A549 (cell line): ENCODE measurements at regions not wholly inside any gene's neighbourhood (a gene's known extent, or its start where the extent isn't known, plus 50 kb on each side); places are given as distances from the start of the nearest gene placed in this dataset.

Experiments
- ATAC-seq, 2 experiments: fragments of 200-7000 bp in 1 of 2; fragments of >200 bp in 1 of 2; cut with Nextera tagmentation in 1 of 2; cut with Tn5 transposase in 1 of 2; 3 replicates each; pipeline versions ENCODE4 v1.8.0 to v1.9.1; 2018 to 2020; ENCODE audit warnings: mild to moderate bottlenecking in 1 of 2, moderate library complexity in 1 of 2
- CTCF ChIA-PET: fragments of 300-600 bp; sonication (Branson Sonifier 250); formaldehyde crosslinking; extraction: SDS; loops from one replicate; lab custom pipeline; 2021; ENCODE audit warnings: antibody characterized with exemption, inconsistent platforms; lab: Yijun Ruan, JAX
- POLR2A ChIA-PET: fragments of 350-600 bp; formaldehyde crosslinking; extraction: SDS; loops from one replicate; lab custom pipeline; 2021; ENCODE audit warnings: antibody characterized with exemption, inconsistent platforms; lab: Yijun Ruan, JAX
- DNase-seq, 2 experiments: peaks; one replicate each; pipeline versions ENCODE4 v3.0.0 to v3.0.0-alpha.2; 2011 to 2016; ENCODE audit warnings: low read depth in 1 of 2, low spot score in 1 of 2
- FAIRE-seq: peaks from 2 replicates; lab custom pipeline; 2011; peaks lifted over from hg19 to GRCh38; lab: Jason Lieb, UNC
- H3K27ac ChIP-seq, 2 experiments: fragments of >200 bp; sonication (Bioruptor Twin); formaldehyde crosslinking; 3 replicates each; pipeline ENCODE4 v1.5.1; 2016 to 2017
- H3K4me1 ChIP-seq: fragments of >200 bp; sonication (Bioruptor Twin); formaldehyde crosslinking; 3 replicates; pipeline ENCODE4 v1.6.1; 2016
- H3K4me2 ChIP-seq: fragments of >200 bp; sonication (Bioruptor Twin); formaldehyde crosslinking; 3 replicates; pipeline ENCODE4 v1.6.1; 2016
- H3K4me3 ChIP-seq: fragments of >200 bp; sonication (Bioruptor Twin); formaldehyde crosslinking; 3 replicates; pipeline ENCODE4 v1.5.1; 2016
- H3K9me3 ChIP-seq: fragments of >200 bp; sonication (Bioruptor Twin); formaldehyde crosslinking; 3 replicates; pipeline ENCODE4 v1.6.1; 2016
- BHLHE40 ChIP-seq: IDR thresholded peaks from 2 replicates; pipeline ENCODE4 v1.6.1; 2012; ENCODE audit warnings: low read depth, low read length, inconsistent platforms
- CBX2 ChIP-seq: fragments of 200-600 bp; sonication (generic); IDR thresholded peaks from 2 replicates; pipeline ENCODE4 v1.6.1; 2016; ENCODE audit warnings: low read depth, mild to moderate bottlenecking, borderline replicate concordance
- CBX8 ChIP-seq: fragments of 200-600 bp; sonication (generic); IDR thresholded peaks from 2 replicates; pipeline ENCODE4 v1.6.1; 2016
- CEBPB ChIP-seq, 2 experiments: fragments of >200 bp in 1 of 2; sonication (Bioruptor Twin) in 1 of 2; formaldehyde crosslinking in 1 of 2; IDR thresholded peaks; 2 replicates each; pipeline ENCODE4 v1.6.1; 2012 to 2016
- CHD4 ChIP-seq: fragments of 200-600 bp; sonication (generic); IDR thresholded peaks from 2 replicates; pipeline ENCODE4 v1.6.1; 2016; ENCODE audit warnings: antibody characterized with exemption, mild to moderate bottlenecking, borderline replicate concordance
- FOSB ChIP-seq: fragments of 250-450 bp; sonication (Bioruptor Pico); IDR thresholded peaks from 2 replicates; pipeline ENCODE4 v1.5.0; 2020; ENCODE audit warnings: mild to moderate bottlenecking, moderate library complexity
- HEYL ChIP-seq: fragments of 250-450 bp; sonication (Bioruptor Pico); IDR thresholded peaks from 2 replicates; pipeline ENCODE4 v1.8.0; 2021; ENCODE audit warnings: mild to moderate bottlenecking, moderate library complexity
- HOXB5 ChIP-seq: fragments of 250-450 bp; sonication (Bioruptor Pico); IDR thresholded peaks from 2 replicates; pipeline ENCODE4 v1.5.0; 2020; ENCODE audit warnings: mild to moderate bottlenecking, moderate library complexity
- KDM5A ChIP-seq: fragments of 200-600 bp; sonication (generic); IDR thresholded peaks from 2 replicates; pipeline ENCODE4 v1.6.1; 2016; ENCODE audit warnings: antibody characterized with exemption, mild to moderate bottlenecking
- MAFK ChIP-seq: fragments of 450-650 bp; IDR thresholded peaks from 2 replicates; pipeline ENCODE4 v1.6.1; 2014; ENCODE audit not compliant: partially characterized antibody
- MAX ChIP-seq: IDR thresholded peaks from 2 replicates; pipeline ENCODE4 v1.6.1; 2012
- MAZ ChIP-seq: fragments of 150-350 bp; IDR thresholded peaks from 2 replicates; pipeline ENCODE4 v1.6.1; 2014; ENCODE audit warnings: antibody characterized with exemption, low read depth, low read length, borderline replicate concordance
- POLR2A ChIP-seq: IDR thresholded peaks from 2 replicates; pipeline ENCODE4 v1.6.1; 2012; ENCODE audit warnings: mild to moderate bottlenecking, low read length
- POLR2AphosphoS2 ChIP-seq: conservative IDR thresholded peaks from 2 replicates; pipeline ENCODE4 v1.6.1; 2012; ENCODE audit warnings: low read length, improper control_type of control experiment, inconsistent platforms
- RAD21 ChIP-seq, 2 experiments: fragments of >200 bp in 1 of 2; sonication (Bioruptor Twin) in 1 of 2; formaldehyde crosslinking in 1 of 2; IDR thresholded peaks in 1 of 2; conservative IDR thresholded peaks in 1 of 2; 2 replicates in 1 of 2; 3 replicates in 1 of 2; pipeline ENCODE4 v1.6.1; 2012 to 2018; ENCODE audit warnings: inconsistent platforms in 1 of 2
- REST ChIP-seq: fragments of 200-600 bp; sonication (generic); IDR thresholded peaks from 2 replicates; pipeline ENCODE4 v1.6.1; 2016; ENCODE audit warnings: antibody characterized with exemption, mild to moderate bottlenecking, moderate library complexity
- TFCP2L1 ChIP-seq: fragments of 250-450 bp; sonication (Bioruptor Pico); IDR thresholded peaks from 2 replicates; pipeline ENCODE4 v1.5.0; 2021; ENCODE audit warnings: mild to moderate bottlenecking
- ZC3H11A ChIP-seq: fragments of 450-650 bp; IDR thresholded peaks from 2 replicates; pipeline ENCODE4 v1.6.1; 2014; ENCODE audit warnings: antibody characterized with exemption, mild to moderate bottlenecking
- ZFP36 ChIP-seq: fragments of 450-650 bp; IDR thresholded peaks from 2 replicates; pipeline ENCODE4 v1.6.1; 2014; ENCODE audit warnings: borderline replicate concordance; ENCODE audit not compliant: partially characterized antibody
- WGBS: methylation state at CpG from one replicate; pipeline ENCODE4 v1.1.6; 2017; ENCODE audit errors: missing lambda C conversion rate; 5-methylcytosine and 5-hydroxymethylcytosine counted together
- TF ChIP-seq, protein P1 (sequence below): fragments of >200 bp; sonication (Bioruptor Twin); formaldehyde crosslinking; IDR thresholded peaks from 3 replicates; pipeline ENCODE4 v1.6.1; 2016
- TF ChIP-seq, protein P2 (sequence below): fragments of 250-450 bp; sonication (Bioruptor Pico); IDR thresholded peaks from 2 replicates; pipeline ENCODE4 v1.5.0; 2020; ENCODE audit warnings: low read depth, mild to moderate bottlenecking, moderate library complexity

- TF ChIP-seq ZFP36 = no peak
- Histone ChIP-seq H3K27ac (no peak overlapping the region), H3K4me3 (no peak overlapping the region), H3K4me2 (no peak overlapping the region), H3K9me3 (0 out of 3 replicates have a peak, but pooled peaks cover 2% of the 10 kb centered on the region), H3K4me1 (no peaks in the 10 kb centered on the region)
- ATAC-seq = no peak
- ChIA-PET CTCF (no interaction called here), POLR2A (no interaction called here)
- no peak for DNase-seq
- FAIRE-seq = no peak
These were observed 806.6 kb downstream of the NXPH1 start for GRCh38 chr7:9240001-9240400.

DNA sequence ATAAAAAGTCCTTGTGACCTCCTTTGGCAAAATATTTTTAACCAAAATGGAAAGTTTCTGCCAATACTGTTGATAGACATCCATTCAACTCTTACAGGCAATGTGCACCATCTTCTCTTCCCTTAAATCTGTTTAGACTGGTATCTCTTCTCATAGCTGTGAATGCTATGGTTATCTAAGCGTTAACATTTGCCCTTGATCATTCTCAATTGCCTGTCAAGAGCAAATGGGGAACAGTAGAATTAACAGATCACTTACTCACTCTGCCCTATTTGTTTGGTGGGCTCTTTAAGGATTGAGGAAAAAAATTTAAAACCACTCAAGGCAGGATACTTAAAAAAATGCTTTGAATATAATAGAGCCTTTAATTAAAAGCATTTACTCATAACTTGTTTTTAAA lies 808.4 kb downstream of the NXPH1 start:
- no peak for ATAC-seq
- WGBS = 3% methylated on average over 1 of the region's 1 CpG
- no peak overlapping the region for H3K4me3 ChIP-seq

DNA sequence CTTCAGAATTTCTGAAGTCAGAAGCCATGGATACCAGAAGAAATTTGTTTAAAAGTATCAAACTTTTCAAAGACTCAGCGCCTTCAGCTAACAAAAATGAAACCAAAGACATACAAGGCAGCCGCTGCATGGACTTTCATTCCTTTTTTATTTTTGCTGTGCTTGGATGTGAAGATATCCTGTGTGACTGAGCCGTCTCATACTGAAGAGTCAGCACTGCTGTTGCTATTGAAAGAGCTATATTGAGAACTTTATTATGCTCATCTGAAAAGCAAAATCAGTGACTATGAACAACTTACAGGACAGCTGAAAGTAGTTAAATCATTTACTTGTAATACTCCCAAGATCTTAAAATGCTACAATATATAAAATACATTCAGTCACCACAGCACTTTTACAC lies 809.2 kb downstream of the NXPH1 start:
- no peak overlapping the region for H3K4me2 ChIP-seq
- ChIA-PET POLR2A (no interaction called here), CTCF (no interaction called here)
- no peak overlapping the region for H3K27ac ChIP-seq
- no peak for ATAC-seq
- TF ChIP-seq CEBPB (IDR thresholded peaks at IDR 0.05) (no peak), RAD21 (conservative IDR thresholded peaks at IDR 0.05 in 1 of 2, IDR thresholded peaks at IDR 0.05 in 1 of 2) (no peak), CBX2 (no peak), MAX (no peak), REST (no peak), ZC3H11A (no peak), TFCP2L1 (CRISPR knock-in tag) (no peak), FOSB (CRISPR knock-in tag) (no peak), HEYL (CRISPR knock-in tag) (no peak), HOXB5 (CRISPR knock-in tag) (no peak), KDM5A (no peak), POLR2AphosphoS2 (no peak), POLR2A (no peak), MAZ (no peak), CBX8 (no peak), MAFK (no peak)
- TF ChIP-seq, protein P1, sequence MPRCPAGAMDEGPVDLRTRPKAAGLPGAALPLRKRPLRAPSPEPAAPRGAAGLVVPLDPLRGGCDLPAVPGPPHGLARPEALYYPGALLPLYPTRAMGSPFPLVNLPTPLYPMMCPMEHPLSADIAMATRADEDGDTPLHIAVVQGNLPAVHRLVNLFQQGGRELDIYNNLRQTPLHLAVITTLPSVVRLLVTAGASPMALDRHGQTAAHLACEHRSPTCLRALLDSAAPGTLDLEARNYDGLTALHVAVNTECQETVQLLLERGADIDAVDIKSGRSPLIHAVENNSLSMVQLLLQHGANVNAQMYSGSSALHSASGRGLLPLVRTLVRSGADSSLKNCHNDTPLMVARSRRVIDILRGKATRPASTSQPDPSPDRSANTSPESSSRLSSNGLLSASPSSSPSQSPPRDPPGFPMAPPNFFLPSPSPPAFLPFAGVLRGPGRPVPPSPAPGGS = no peak
- DNase-seq = no peak
- 3% methylated on average over 3 of the region's 3 CpGs for WGBS
- H3K9me3 ChIP-seq = no peaks in the 10 kb centered on the region
- H3K4me1 ChIP-seq = no peaks in the 10 kb centered on the region
- no peak for FAIRE-seq
- H3K4me3 ChIP-seq = no peak overlapping the region

More for the DNA sequence above, 808.4 kb downstream of the NXPH1 start:
- no peak for TF ChIP-seq BHLHE40
- TF ChIP-seq CBX8 = no peak
- TF ChIP-seq, protein P2, sequence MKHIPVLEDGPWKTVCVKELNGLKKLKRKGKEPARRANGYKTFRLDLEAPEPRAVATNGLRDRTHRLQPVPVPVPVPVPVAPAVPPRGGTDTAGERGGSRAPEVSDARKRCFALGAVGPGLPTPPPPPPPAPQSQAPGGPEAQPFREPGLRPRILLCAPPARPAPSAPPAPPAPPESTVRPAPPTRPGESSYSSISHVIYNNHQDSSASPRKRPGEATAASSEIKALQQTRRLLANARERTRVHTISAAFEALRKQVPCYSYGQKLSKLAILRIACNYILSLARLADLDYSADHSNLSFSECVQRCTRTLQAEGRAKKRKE = no peak
- TF ChIP-seq CHD4 = no peak
- POLR2A ChIA-PET = no interaction called here
- Histone ChIP-seq H3K27ac (no peak overlapping the region), H3K4me1 (no peaks in the 10 kb centered on the region), H3K4me2 (no peak overlapping the region), H3K9me3 (0 out of 3 replicates have a peak, but pooled peaks cover under 1% of the 10 kb centered on the region)
- no peak for FAIRE-seq
- DNase-seq = no peak
- CTCF ChIA-PET = no interaction called here
